Fibroblast of skin of left biceps (primary cell): ENCODE measurements at regions not wholly inside any gene's neighbourhood (a gene's known extent, or its start where the extent isn't known, plus 50 kb on each side); places are given as distances from the start of the nearest gene placed in this dataset.

Source experiments
- DNase-seq, 2 experiments: peaks; one replicate each; pipeline ENCODE4 v3.0.0-alpha.2; 2013; ENCODE audit warnings: low read depth in 2 of 2

DNA sequence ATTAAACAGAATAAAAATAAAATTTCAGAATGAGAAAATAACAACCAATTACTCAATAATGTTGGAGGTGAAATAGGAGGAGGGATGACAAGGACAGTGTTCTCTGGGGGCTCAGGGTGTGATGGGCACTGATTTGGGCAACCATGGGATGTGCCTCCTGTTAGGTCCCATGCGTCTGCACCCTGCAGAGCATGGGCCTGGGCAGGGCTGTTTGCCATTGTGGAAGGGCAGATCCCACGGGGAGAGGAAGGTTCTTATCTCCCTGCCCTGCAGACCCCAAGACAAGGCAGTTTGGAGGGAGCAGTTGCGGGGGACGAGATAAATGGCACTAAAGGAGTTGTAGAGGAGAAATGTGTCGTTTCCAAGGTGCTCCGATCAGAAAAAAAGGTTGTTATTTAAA, 206.3 kb downstream of the THBS2 start:
- no peak for DNase-seq

DNA sequence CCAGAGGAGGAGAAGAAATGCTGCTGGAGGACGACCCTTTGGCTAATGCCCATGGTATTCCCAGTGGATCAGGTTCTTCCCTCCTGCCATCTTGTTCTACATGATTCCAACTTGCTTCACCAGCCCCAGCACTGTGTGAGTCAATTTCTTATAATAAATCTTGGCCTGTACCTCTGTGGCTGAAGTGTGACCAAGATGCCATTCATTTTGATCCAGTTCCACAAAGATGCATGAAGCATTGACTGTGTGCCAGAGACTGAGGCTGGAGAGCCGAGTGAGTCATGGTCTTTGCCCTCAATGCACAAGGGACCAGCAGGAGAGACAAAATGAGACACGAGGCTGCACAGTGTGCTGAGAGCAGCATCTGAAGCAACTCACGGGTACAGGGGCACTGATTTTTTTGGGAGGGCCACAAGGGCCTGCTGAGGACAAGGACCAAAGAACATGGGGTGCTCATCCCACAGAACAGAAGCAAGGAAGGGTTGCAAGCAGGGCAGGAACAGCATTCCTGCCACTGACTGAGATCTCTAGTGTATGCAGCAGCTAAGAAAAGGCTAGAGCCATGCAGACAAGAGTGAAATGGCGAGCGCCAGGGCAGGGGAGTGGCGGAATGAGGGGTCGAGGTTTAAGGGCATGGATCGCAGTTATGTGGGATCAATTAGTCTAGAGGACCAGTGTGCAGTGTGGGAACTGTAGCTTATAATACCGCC, 207.0 kb downstream of the THBS2 start:
- DNase-seq: no peak

DNA sequence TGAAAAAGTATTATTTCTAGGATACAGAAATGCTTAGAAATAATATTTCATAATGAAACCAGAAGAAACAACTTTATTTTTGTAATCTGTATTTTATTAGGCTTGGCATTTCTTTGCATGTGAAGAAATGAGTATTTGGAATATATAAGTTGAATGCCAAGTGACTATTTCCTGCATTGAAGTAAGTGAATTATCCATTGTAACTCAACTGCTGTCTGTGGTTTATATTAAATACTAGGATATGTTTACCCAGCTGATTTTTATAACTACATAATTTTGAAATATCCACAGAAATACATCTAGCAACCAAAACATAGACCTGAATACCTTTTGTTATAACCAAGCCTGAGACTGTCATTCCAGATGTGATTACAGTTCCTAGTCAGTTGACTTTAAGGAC, 207.6 kb downstream of the THBS2 start:
- no peak for DNase-seq

DNA sequence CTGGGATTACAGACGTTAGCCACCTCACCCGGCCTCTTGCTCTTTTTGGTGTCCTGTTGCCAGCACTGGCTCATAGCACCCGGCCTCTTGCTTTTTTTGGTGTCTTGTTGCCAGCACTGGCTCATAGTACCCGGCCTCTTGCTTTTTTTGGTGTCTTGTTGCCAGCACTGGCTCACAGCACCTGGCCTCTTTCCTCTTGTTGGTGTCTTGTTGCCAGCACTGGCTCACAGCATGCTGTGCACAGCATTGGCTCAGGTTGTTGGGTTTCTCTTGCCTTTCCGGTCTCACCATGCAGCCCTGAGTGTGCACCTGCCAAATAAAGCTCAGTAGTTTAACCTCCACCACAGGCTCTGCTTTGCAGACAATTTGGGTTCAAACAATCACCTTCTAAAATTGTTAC, 208.2 kb downstream of the THBS2 start:
- no peak for DNase-seq

GRCh38 chr6:169044381-169045230, 209.0 kb downstream of the THBS2 start:
- no peak for DNase-seq

DNA sequence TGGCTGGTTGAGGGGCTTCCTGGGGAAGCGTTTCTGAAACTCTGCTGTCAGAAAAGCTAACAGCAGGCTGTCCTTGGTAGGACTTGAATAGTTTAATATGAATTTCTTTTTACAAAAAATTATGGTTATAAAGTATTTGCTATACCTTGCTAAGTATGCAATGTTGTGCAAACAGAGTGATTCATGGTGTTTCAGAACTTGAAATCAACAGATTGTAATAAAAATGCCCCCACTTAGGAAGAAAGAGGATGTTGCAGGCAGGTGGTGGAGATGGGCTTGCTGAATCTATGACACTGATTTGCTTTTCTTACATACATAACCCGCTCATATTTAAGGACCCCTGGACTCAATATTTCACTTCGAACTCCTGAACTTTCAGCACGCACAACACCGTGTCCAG, 211.6 kb downstream of the THBS2 start:
- DNase-seq: no peak

GRCh38 chr6:169041078-169041477, 212.6 kb downstream of the THBS2 start:
- no peak for DNase-seq

- DNase-seq: no peak
Measured at GRCh38 chr6:169038691-169039090, 215.0 kb downstream of the THBS2 start.

GRCh38 chr6:169035385-169036240, 218.0 kb downstream of the THBS2 start:
- DNase-seq: peak in 1 of 2 experiments; percentile 59

GRCh38 chr6:169034516-169035167, 219.0 kb downstream of the THBS2 start:
- peak; percentile 80 to 81 for DNase-seq

- DNase-seq: no peak
Measured at GRCh38 chr6:169029861-169030260, 223.8 kb downstream of the THBS2 start.

DNA sequence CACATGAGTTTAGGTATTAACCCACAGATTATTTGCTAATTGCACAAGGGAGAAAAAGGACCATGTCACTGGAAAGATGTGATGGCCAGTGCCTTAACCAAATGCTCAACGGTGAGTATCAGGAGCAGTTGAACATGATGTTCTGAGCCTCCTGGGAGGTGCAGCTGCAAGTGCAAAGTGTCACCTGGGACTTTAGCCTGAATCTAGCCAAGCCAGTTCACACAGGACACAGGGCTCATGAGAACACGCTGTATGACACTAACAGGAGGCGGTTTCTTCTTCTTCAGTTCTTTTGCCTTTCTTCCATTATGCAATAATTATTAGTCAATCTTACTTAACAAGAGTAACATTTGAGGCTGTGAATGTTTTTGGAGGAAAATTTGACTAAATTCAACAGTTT, 225.3 kb downstream of the THBS2 start:
- no peak for DNase-seq

DNA sequence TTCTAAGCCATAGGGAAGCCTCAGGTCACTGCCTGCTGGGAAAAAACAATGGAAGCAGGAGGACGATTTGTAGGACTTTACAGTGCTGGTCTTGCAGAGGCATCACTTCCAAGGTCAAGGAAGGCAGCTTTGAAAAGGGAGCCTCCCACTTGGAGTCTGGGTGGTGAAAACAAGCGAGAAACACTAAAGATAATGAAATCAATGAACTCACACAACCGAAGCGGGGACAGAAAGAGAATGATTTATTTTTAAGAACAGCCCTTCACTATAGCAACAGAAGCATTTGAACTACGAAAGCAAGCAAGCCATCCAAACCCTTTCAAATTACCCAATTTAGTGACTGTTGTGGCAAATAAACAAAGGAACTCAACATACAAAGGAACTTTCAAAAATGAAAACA, 227.5 kb downstream of the THBS2 start:
- DNase-seq: no peak

- no peak for DNase-seq
Measured at GRCh38 chr6:169024047-169024660, 229.5 kb downstream of the THBS2 start.

GRCh38 chr6:169023161-169023874, 230.3 kb downstream of the THBS2 start:
- no peak for DNase-seq

GRCh38 chr6:169022079-169022478, 231.6 kb downstream of the THBS2 start:
- DNase-seq: no peak

- no peak for DNase-seq
Measured at GRCh38 chr6:169020821-169021220, 232.8 kb downstream of the THBS2 start.

DNA sequence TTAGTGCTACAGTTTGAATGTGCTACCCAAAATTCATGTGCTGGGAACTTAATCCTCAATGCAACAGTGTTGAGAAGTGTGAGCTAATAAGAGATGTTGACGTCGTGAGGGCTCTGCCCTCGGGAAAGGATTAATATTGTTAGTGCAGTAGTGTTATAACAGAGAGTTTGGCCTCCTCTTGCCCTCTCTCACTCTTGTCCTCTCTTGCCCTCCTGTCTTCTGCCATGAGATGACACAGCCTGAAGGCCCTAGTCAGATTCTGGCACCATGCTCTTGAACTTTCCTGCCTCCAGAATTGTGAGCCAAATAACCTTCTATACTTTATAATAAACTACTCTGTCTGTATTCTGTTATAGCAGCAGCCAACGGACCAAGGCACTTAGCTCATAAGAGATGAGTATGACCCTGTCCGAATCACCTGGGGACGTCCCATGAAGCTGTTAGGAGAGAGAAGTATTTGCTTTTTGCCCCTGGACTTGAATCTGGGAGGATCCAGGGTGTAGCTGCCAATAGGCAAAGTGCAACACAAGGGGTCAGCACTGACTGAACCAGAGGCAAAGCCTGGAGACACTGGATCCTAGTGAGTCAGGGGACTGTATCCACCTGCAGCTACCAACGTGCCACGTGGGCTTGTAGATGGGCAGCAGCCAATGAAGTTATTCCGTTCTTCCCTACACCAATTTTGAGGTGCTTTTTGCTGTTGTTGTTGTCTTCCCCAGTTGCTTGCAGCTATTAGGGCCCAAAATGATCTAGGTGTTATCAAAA, 233.7 kb downstream of the THBS2 start:
- DNase-seq: no peak

DNA sequence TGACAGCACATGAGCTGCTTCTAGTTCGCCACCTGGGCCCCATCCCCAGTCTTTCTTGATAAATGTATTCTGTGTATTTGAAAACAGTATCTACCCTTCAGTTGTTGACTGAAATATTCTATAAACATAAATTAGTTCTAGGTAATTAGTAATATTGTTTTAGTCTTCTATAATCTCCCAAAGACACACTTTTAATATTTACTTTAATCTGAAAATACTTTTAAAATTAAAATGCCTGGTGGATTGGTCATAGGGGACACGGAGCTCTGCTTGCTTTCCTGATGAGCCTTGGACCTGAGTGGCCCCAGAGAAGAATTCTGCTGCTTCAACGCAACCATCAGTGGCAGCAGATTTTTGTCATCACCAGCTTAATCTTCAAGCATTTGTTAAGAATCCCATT, 234.5 kb downstream of the THBS2 start:
- no peak for DNase-seq

- DNase-seq: no peak
Measured at GRCh38 chr6:169016758-169017157, 236.9 kb downstream of the THBS2 start.
